Left ventricle myocardium inferior (tissue), 1 donor: ENCODE measurements at regions not wholly inside any gene's neighbourhood (a gene's known extent, or its start where the extent isn't known, plus 50 kb on each side); places are given as distances from the start of the nearest gene placed in this dataset.

Experiments
- DNase-seq: peaks from one replicate; pipeline ENCODE4 v3.0.0-alpha.2; 2020
- H3K27ac ChIP-seq: fragments of 200-600 bp; replicated peaks from 2 replicates; pipeline ENCODE4 v1.8.0; 2021
- H3K27me3 ChIP-seq: fragments of 200-600 bp; 2 replicates; pipeline ENCODE4 v1.8.0; 2021; ENCODE audit warnings: low read depth
- H3K36me3 ChIP-seq: fragments of 200-600 bp; 2 replicates; pipeline ENCODE4 v1.8.0; 2021
- H3K4me1 ChIP-seq: fragments of 200-600 bp; 2 replicates; pipeline ENCODE4 v1.8.0; 2021
- H3K4me3 ChIP-seq: fragments of 200-600 bp; 2 replicates; pipeline ENCODE4 v1.8.0; 2021; ENCODE audit warnings: mild to moderate bottlenecking, moderate library complexity
- H3K9me3 ChIP-seq: fragments of 200-600 bp; replicated peaks from 2 replicates; pipeline ENCODE4 v1.8.0; 2021
- intact Hi-C: fragments of 100-400 bp; cut with micrococcal nuclease; formaldehyde crosslinking; loops from one replicate; pipeline ENCODE4 v1.11.0; 2022
- TF ChIP-seq, protein P1 (sequence below): fragments of 200-600 bp; IDR thresholded peaks from 2 replicates; pipeline ENCODE4 v1.8.0; 2021; ENCODE audit warnings: antibody characterized with exemption, mild to moderate bottlenecking, borderline replicate concordance
- donor health status: DM: no; HTN: yes; CAD: no; lungs with severe emphysema.

DNA sequence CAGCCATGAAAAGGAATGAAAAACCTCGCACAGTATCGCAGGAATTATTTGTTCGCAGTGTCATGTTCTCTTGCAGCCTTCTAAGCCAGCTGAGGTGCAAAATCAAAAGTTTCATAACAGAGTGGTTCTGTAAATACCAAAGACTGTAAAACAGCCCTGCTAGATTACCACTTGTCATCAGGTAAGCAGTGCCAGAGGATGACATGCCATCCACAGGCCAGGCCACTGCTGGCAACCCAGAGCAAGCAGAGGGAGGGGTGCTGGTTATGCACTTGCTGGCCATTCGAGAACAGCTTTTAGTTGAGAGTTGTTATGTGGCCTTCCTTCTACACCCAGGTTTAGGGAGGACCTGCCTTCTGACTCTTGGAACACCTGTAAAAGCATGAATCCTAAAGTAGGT is 114.3 kb upstream of the MGAT5 start:
- Histone ChIP-seq H3K36me3 (no peaks in the 10 kb centered on the region), H3K4me1 (peaks cover 100% of the 10 kb centered on the region), H3K27ac (peak overlapping the region; percentile 91), H3K4me3 (peak overlapping the region; percentile 3), H3K27me3 (no peaks in the 10 kb centered on the region), H3K9me3 (no peaks in the 10 kb centered on the region)
- DNase-seq: peak; percentile 59
- intact Hi-C loops: no loop called here
- TF ChIP-seq, protein P1, sequence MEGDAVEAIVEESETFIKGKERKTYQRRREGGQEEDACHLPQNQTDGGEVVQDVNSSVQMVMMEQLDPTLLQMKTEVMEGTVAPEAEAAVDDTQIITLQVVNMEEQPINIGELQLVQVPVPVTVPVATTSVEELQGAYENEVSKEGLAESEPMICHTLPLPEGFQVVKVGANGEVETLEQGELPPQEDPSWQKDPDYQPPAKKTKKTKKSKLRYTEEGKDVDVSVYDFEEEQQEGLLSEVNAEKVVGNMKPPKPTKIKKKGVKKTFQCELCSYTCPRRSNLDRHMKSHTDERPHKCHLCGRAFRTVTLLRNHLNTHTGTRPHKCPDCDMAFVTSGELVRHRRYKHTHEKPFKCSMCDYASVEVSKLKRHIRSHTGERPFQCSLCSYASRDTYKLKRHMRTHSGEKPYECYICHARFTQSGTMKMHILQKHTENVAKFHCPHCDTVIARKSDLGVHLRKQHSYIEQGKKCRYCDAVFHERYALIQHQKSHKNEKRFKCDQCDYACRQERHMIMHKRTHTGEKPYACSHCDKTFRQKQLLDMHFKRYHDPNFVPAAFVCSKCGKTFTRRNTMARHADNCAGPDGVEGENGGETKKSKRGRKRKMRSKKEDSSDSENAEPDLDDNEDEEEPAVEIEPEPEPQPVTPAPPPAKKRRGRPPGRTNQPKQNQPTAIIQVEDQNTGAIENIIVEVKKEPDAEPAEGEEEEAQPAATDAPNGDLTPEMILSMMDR: no peak

DNA sequence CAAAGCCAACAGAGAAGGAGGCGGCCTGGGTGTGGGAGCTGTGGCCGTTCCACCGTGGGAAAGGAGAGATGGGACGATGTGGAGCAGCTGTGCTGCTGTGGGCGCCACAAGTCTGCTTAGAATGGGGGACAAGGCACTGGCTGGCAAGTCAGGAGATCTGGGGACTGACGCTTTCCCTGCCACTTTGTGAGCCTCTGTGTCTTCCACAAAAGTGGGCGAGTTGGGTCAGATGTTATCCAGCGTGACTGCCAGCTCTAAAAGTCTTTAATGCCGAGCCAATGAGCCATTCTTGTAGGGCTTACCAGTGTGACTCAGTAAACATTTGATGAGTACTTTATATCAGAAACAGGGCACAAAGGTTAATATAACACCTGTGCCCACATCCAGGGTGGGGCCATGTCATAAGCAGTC is 113.6 kb upstream of the MGAT5 start:
- peak overlapping the region; percentile 91 for H3K27ac ChIP-seq
- DNase-seq: no peak
- H3K36me3 ChIP-seq: no peaks in the 10 kb centered on the region
- intact Hi-C loops: no loop called here
- no peaks in the 10 kb centered on the region for H3K27me3 ChIP-seq
- TF ChIP-seq, protein P1: no peak
- no peaks in the 10 kb centered on the region for H3K9me3 ChIP-seq
- H3K4me1 ChIP-seq: peaks cover 97% of the 10 kb centered on the region
- H3K4me3 ChIP-seq: peak overlapping the region; percentile 3

DNA sequence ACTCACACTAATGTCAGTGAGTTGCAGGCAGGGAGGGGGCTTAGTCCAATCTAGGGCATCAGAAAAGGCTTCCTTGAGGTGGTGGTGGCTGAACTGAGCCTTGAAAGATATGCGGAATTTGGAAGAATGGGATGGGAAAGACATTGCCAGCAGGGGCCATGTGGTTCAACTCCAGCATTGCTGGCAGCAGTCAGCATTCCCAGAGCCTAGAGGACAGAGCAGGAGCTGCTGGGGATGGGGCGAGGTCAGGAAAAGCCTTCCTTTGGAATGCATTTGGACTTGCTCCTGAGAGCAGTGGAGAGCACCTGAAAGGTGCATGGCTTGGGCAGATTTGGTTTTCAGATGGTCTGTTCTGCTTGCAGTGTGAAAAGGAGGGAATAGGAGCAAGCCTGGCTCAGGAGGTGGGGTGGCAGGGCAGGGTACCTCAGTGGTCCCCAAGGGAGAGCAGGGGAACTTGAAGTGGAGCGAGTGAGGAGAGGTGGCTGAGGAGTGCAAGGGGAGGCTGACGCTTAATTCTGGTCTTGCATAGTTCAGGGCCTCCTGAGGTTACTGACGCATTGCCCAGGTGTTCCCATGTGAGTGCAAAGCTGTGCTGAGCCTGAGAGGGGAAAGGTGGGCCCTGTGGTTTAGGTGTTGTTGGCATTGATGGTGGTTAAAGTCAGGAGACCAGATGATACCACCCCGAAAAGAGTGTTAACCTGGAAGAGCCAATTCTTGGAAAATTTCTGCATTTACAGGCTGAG is 112.1 kb upstream of the MGAT5 start:
- TF ChIP-seq, protein P1: no peak
- no peaks in the 10 kb centered on the region for H3K36me3 ChIP-seq
- intact Hi-C loops: no loop called here
- peaks cover 97% of the 10 kb centered on the region for H3K4me1 ChIP-seq
- no peak for DNase-seq
- H3K4me3 ChIP-seq: no peak overlapping the region
- no peaks in the 10 kb centered on the region for H3K27me3 ChIP-seq
- H3K27ac ChIP-seq: peak overlapping the region; percentile 91
- no peaks in the 10 kb centered on the region for H3K9me3 ChIP-seq

DNA sequence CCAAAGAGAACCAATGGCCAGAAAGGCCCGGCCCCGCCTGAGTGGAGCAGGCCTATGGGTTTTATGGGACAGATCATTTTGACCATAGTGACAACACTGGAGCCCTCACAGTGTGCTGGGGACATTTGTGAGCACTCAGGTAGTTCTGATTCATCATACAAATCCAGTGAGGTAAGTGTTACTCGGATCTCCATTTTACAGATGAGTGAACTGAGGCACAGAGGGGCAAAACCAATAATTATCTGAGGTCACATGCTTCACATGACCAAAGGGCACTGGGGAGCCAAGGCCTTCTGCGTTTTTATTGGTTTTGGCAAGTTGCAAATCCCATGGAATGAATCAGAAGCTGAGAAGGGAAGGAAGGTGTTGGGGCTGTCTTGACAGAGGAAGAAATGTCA is 111.5 kb upstream of the MGAT5 start:
- TF ChIP-seq, protein P1: no peak
- no peaks in the 10 kb centered on the region for H3K36me3 ChIP-seq
- peak overlapping the region; percentile 91 for H3K27ac ChIP-seq
- H3K4me3 ChIP-seq: no peak overlapping the region
- no peak for DNase-seq
- peaks cover 97% of the 10 kb centered on the region for H3K4me1 ChIP-seq
- H3K9me3 ChIP-seq: no peaks in the 10 kb centered on the region
- H3K27me3 ChIP-seq: no peaks in the 10 kb centered on the region
- intact Hi-C loops: no loop called here

DNA sequence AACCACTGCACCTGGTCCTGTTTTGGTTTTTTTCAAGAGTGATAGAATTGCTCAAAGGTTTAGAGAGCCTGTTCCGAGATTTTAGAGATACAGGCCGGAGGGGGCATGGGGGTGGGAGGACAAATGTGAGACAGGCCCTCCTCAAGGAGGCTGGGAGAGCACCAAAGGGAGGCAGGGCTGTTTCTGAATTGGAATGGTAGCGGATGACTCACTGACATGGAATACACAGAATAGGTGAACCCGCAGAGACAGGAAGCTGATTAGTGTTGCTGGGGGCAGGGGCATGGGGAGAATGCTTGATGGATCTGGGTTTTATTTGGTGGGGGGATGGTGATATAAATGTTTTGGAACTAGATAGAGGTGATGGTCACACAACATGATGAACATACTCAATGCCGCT is 111.0 kb upstream of the MGAT5 start:
- intact Hi-C loops: no loop called here
- Histone ChIP-seq H3K36me3 (no peaks in the 10 kb centered on the region), H3K4me1 (peaks cover 97% of the 10 kb centered on the region), H3K27ac (peak overlapping the region; percentile 91), H3K4me3 (no peak overlapping the region), H3K27me3 (no peaks in the 10 kb centered on the region), H3K9me3 (no peaks in the 10 kb centered on the region)
- no peak for DNase-seq
- TF ChIP-seq, protein P1: no peak
